ENCODE measurements at regions not wholly inside any gene's neighbourhood (a gene's known extent, or its start where the extent isn't known, plus 50 kb on each side); places are given as distances from the start of the nearest gene placed in this dataset.
"Not testable (repeated sequence)": the region's sequence is repeated elsewhere in the genome, so short reads cannot be mapped to it uniquely, and the experiment has no call there.

GRCh38 chr4:123535037-123535748, 138.6 kb downstream of the SPRY1 start:
- TF ChIP-seq ZFX (IDR thresholded peaks at IDR 0.05; ENCODE audit: borderline replicate concordance) (no peak), CTCF (IDR thresholded peaks at IDR 0.05) (no peak)
- H3K27ac ChIP-seq = no peak overlapping the region

- no peak overlapping the region for H3K27ac ChIP-seq
- TF ChIP-seq CTCF (IDR thresholded peaks at IDR 0.05) (no peak), ZFX (IDR thresholded peaks at IDR 0.05; ENCODE audit: borderline replicate concordance) (no peak)
Observed at GRCh38 chr4:123536225-123536624, 139.6 kb downstream of the SPRY1 start.

GRCh38 chr4:123537906-123538402, 141.4 kb downstream of the SPRY1 start:
- not testable (repeated sequence) for H3K27ac ChIP-seq

- TF ChIP-seq ZFX (IDR thresholded peaks at IDR 0.05; ENCODE audit: borderline replicate concordance) (no peak), CTCF (IDR thresholded peaks at IDR 0.05) (no peak)
- H3K27ac ChIP-seq = peak overlapping the region; percentile 85
Observed at GRCh38 chr4:123545667-123546572, 149.3 kb downstream of the SPRY1 start.

GRCh38 chr4:123546573-123547060, 150.0 kb downstream of the SPRY1 start:
- peak overlapping the region; percentile 85 for H3K27ac ChIP-seq
- no peak for TF ChIP-seq CTCF (IDR thresholded peaks at IDR 0.05)
- no peak for TF ChIP-seq ZFX (IDR thresholded peaks at IDR 0.05; ENCODE audit: borderline replicate concordance)

GRCh38 chr4:123547216-123548165, 150.9 kb downstream of the SPRY1 start:
- TF ChIP-seq CTCF (IDR thresholded peaks at IDR 0.05) (no peak), ZFX (IDR thresholded peaks at IDR 0.05; ENCODE audit: borderline replicate concordance) (no peak)
- H3K27ac ChIP-seq = peak overlapping the region; percentile 85

- no peak for TF ChIP-seq ZFX (IDR thresholded peaks at IDR 0.05; ENCODE audit: borderline replicate concordance)
- TF ChIP-seq CTCF (IDR thresholded peaks at IDR 0.05) = no peak
- no peak overlapping the region for H3K27ac ChIP-seq
Observed at GRCh38 chr4:123553279-123553678, 156.7 kb downstream of the SPRY1 start.

Measured in 22Rv1 (cell line).